Vagina (tissue), 2 donors: ENCODE measurements at regions not wholly inside any gene's neighbourhood (a gene's known extent, or its start where the extent isn't known, plus 50 kb on each side); places are given as distances from the start of the nearest gene placed in this dataset.
A peak's percentile ranks its signal among the peaks of the same experiment; 100 is the strongest.

Experiments
- DNase-seq, 2 donors: peaks; one replicate each; pipeline ENCODE4 v3.0.0-alpha.2; 2017; ENCODE audit errors: extremely low spot score in 2 of 2
- H3K27ac ChIP-seq: fragments of 200-600 bp; sonication (generic); one replicate; pipeline ENCODE4 v1.5.1; 2019
- H3K27me3 ChIP-seq: fragments of 200-600 bp; sonication (generic); one replicate; pipeline ENCODE4 v1.5.1; 2019
- H3K36me3 ChIP-seq, 2 donors: fragments of 200-600 bp; sonication (generic); one replicate each; pipeline ENCODE4 v1.5.1; 2017 to 2019
- H3K4me1 ChIP-seq: fragments of 200-600 bp; sonication (generic); one replicate; pipeline ENCODE4 v1.5.1; 2019
- H3K4me3 ChIP-seq, 2 donors: fragments of 200-600 bp; sonication (generic); 1 replicate in 1 of 2; 2 replicates in 1 of 2; pipeline ENCODE4 v1.5.1; 2016 to 2019
- H3K9me3 ChIP-seq: fragments of 200-600 bp; sonication (generic); one replicate; pipeline ENCODE4 v1.5.1; 2019
- POLR2A ChIP-seq, 2 donors: fragments of 450-650 bp; IDR thresholded peaks; one replicate each; pipeline ENCODE4 v1.6.1; 2017; ENCODE audit warnings: antibody characterized with exemption in 2 of 2, mild to moderate bottlenecking in 2 of 2, moderate library complexity in 2 of 2
- POLR2AphosphoS5 ChIP-seq, 2 donors: sonication (generic); formaldehyde crosslinking; IDR thresholded peaks; one replicate each; pipeline ENCODE4 v1.9.0; 2017; ENCODE audit warnings: antibody characterized with exemption in 2 of 2, mild to moderate bottlenecking in 2 of 2, low read depth in 1 of 2; ENCODE audit not compliant: insufficient read depth in 1 of 2
- intact Hi-C: fragments of 100-400 bp; cut with DNase I; formaldehyde crosslinking; loops from one replicate; pipeline ENCODE4 v1.15.1; 2023
- TF ChIP-seq, protein P1 (sequence below), 3 experiments: fragments of 450-650 bp in 2 of 3; fragments of 200-600 bp in 1 of 3; sonication (generic) in 1 of 3; IDR thresholded peaks; one replicate each; pipeline ENCODE4 v1.5.1; 2017 to 2019; ENCODE audit warnings: antibody characterized with exemption in 3 of 3, mild to moderate bottlenecking in 2 of 3, moderate library complexity in 2 of 3

DNA sequence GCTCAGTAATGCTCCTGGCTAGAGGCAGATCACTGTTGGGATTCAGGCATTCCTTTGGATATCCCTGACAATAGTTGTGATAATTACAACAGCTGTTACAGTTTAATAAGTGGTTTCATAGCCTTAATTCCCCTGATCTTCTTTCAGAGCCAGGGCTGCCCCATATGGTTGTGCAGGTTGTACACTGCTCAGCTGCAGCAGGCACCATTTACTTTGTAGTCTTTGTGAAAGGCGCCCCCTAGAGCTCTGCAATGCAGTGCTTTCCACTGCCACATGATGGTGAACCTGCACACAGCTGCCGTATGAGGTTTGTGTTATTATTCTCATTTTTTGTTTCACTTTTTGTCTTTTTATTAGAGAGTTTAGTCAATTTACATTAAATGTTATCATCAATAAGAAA, 239.1 kb downstream of the KCNS3 start:
- Histone ChIP-seq H3K4me3 (no peak overlapping the region), H3K27ac (no peak overlapping the region), H3K36me3 (no peaks in the 10 kb centered on the region), H3K9me3 (no peaks in the 10 kb centered on the region), H3K27me3 (no peaks in the 10 kb centered on the region), H3K4me1 (no peaks in the 10 kb centered on the region)
- DNase-seq: no peak
- no peak for TF ChIP-seq POLR2AphosphoS5 (IDR thresholded peaks at IDR 0.05; ENCODE audit: insufficient read depth in 1 of 2, low read depth in 1 of 2)
- TF ChIP-seq, protein P1, sequence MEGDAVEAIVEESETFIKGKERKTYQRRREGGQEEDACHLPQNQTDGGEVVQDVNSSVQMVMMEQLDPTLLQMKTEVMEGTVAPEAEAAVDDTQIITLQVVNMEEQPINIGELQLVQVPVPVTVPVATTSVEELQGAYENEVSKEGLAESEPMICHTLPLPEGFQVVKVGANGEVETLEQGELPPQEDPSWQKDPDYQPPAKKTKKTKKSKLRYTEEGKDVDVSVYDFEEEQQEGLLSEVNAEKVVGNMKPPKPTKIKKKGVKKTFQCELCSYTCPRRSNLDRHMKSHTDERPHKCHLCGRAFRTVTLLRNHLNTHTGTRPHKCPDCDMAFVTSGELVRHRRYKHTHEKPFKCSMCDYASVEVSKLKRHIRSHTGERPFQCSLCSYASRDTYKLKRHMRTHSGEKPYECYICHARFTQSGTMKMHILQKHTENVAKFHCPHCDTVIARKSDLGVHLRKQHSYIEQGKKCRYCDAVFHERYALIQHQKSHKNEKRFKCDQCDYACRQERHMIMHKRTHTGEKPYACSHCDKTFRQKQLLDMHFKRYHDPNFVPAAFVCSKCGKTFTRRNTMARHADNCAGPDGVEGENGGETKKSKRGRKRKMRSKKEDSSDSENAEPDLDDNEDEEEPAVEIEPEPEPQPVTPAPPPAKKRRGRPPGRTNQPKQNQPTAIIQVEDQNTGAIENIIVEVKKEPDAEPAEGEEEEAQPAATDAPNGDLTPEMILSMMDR (IDR thresholded peaks at IDR 0.05): peak in 1 of 3 experiments; percentile 12
- intact Hi-C loops: no loop called here

DNA sequence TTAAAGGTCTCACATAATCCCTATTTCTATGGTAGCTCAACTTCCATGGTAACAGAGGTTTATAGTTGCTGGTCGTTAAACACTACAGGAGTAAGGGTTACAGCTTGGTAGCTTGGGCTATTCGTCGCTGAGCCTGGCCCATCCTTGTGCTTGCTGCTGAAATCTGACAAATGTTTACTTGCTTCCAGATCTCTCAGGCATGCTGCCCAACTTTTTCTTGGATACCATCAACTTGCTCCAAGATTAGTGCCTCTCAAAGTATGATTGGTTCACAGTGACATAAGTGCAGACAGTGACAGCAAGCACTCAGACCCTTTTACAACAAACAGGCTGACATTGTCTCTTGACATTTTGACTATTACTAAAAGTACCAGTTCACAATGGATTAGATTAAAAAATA, 231.8 kb downstream of the KCNS3 start:
- intact Hi-C loops: no loop called here
- Histone ChIP-seq H3K27me3 (no peaks in the 10 kb centered on the region), H3K36me3 (no peaks in the 10 kb centered on the region), H3K4me3 (no peak overlapping the region), H3K9me3 (no peaks in the 10 kb centered on the region), H3K27ac (no peak overlapping the region), H3K4me1 (no peaks in the 10 kb centered on the region)
- no peak for DNase-seq
- TF ChIP-seq, protein P1 (IDR thresholded peaks at IDR 0.05): no peak
- TF ChIP-seq POLR2AphosphoS5 (IDR thresholded peaks at IDR 0.05; ENCODE audit: insufficient read depth in 1 of 2, low read depth in 1 of 2) (no peak), POLR2A (IDR thresholded peaks at IDR 0.05) (no peak)

DNA sequence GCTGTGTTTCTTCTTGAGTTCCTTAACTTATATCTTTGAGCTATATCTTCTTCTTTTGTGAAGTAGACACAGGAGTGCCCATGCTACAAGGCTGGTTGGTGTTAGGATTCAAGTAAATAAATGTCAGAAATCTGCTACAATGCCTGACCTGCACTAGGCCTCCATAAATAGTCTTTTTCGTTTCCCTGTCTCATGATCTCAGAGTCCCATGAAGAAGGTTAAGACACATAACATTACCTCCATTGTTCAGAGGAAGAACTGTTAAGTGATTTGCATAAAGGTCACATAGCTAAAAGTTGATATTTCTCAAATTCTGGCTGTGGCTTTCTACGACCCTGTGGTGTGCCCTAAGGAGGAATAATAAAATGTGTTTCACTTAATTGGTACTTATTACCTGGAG, 228.4 kb downstream of the KCNS3 start:
- DNase-seq: no peak
- no peaks in the 10 kb centered on the region for H3K27me3 ChIP-seq

DNA sequence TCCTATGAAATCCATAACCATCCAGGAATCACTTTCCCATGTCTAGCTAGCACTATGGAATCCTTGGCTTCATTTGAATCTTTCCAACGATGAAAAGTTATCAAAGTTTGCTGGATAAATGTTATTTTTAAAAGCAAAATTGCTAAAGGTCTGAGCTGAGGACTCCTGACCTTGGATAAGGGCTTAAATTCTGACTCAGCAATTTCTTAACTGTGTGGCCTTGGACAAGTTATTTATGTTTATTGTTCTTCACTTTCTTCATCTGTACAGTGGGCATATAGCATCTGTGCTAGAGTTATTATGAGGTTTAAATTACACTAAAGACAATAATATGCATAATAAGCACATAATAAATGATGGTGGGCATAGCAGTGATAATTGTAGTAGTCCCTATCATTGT, 227.5 kb downstream of the KCNS3 start:
- Histone ChIP-seq H3K27me3 (no peaks in the 10 kb centered on the region), H3K4me1 (no peaks in the 10 kb centered on the region), H3K9me3 (no peaks in the 10 kb centered on the region), H3K27ac (no peak overlapping the region), H3K4me3 (no peak overlapping the region), H3K36me3 (no peaks in the 10 kb centered on the region)
- DNase-seq: no peak
- TF ChIP-seq, protein P1 (IDR thresholded peaks at IDR 0.05): no peak
- no peak for TF ChIP-seq POLR2AphosphoS5 (IDR thresholded peaks at IDR 0.05; ENCODE audit: insufficient read depth in 1 of 2, low read depth in 1 of 2)
- intact Hi-C loops: no loop called here

More for the DNA sequence above, 228.4 kb downstream of the KCNS3 start:
- Histone ChIP-seq H3K9me3 (no peaks in the 10 kb centered on the region), H3K27ac (no peak overlapping the region), H3K36me3 (no peaks in the 10 kb centered on the region), H3K4me3 (no peak overlapping the region), H3K4me1 (no peaks in the 10 kb centered on the region)
- TF ChIP-seq POLR2A (IDR thresholded peaks at IDR 0.05) (no peak), POLR2AphosphoS5 (IDR thresholded peaks at IDR 0.05; ENCODE audit: insufficient read depth in 1 of 2, low read depth in 1 of 2) (no peak)
- TF ChIP-seq, protein P1 (IDR thresholded peaks at IDR 0.05): no peak
- intact Hi-C loops: no loop called here

DNA sequence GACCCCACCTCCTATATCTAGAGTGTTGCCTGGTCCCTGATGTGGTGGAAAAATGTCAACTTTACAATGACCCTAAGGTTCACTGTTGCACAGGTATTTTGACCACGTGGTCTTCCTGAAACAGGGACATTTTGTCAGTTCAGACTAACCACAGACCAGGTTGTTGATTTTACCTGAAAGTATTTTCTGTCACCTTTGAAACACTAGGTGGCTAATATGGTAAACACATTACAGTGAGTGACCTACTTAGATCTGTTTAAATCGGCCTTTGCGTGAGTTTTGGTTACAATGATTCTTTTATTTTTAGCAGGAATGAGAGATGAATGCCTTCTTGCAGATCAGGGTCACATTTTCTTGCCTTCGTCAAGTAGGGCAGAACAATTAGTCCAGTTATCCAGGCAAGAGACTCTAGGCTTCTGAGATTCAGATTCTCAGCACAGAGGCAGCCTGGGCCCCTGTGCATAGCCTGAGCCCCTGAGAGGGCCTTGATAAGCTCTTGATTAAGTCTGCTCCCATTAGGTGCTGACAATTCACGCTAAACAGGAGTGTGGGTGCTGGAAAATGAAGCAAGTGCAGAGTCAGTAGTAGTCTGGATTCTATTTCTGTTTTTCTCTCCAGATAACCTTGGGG, 226.2 kb downstream of the KCNS3 start:
- no peak for DNase-seq
- no peak overlapping the region for H3K27ac ChIP-seq
- no peaks in the 10 kb centered on the region for H3K27me3 ChIP-seq
- H3K9me3 ChIP-seq: no peaks in the 10 kb centered on the region
- TF ChIP-seq POLR2AphosphoS5 (IDR thresholded peaks at IDR 0.05; ENCODE audit: insufficient read depth in 1 of 2, low read depth in 1 of 2) (no peak), POLR2A (IDR thresholded peaks at IDR 0.05) (no peak)
- TF ChIP-seq, protein P1 (IDR thresholded peaks at IDR 0.05): no peak
- no peaks in the 10 kb centered on the region for H3K4me1 ChIP-seq
- H3K36me3 ChIP-seq: no peaks in the 10 kb centered on the region
- no peak overlapping the region for H3K4me3 ChIP-seq
- intact Hi-C loops: no loop called here
